Kidney (tissue), 13 donors: ENCODE measurements at regions not wholly inside any gene's neighbourhood (a gene's known extent, or its start where the extent isn't known, plus 50 kb on each side); places are given as distances from the start of the nearest gene placed in this dataset.
A peak's percentile ranks its signal among the peaks of the same experiment; 100 is the strongest.

ENCODE experiments used
- DNase-seq, 5 donors: peaks; one replicate each; pipeline ENCODE4 v3.0.0-alpha.2; 2013 to 2020
- FAIRE-seq: peaks from 2 replicates; lab custom pipeline; 2012; peaks lifted over from hg19 to GRCh38; lab: Jason Lieb, UNC
- H3K27ac ChIP-seq, 2 donors: one replicate each; pipeline ENCODE4 v1.7.0; 2013; ENCODE audit warnings: low read depth in 2 of 2, low read length in 2 of 2, inconsistent platforms in 1 of 2
- H3K27me3 ChIP-seq: one replicate; pipeline ENCODE4 v1.7.1; 2013; ENCODE audit warnings: low read length, inconsistent platforms; ENCODE audit not compliant: control insufficient read depth, insufficient read depth
- H3K36me3 ChIP-seq, 3 donors: one replicate each; pipeline versions ENCODE4 v1.7.0 to v1.7.1; 2013; ENCODE audit warnings: low read length in 3 of 3, control low read depth in 1 of 3, inconsistent platforms in 1 of 3; ENCODE audit not compliant: insufficient read depth in 3 of 3, control insufficient read depth in 2 of 3
- H3K4me1 ChIP-seq, 3 donors: one replicate each; pipeline versions ENCODE4 v1.7.0 to v1.7.1; 2013; ENCODE audit warnings: low read length in 3 of 3, inconsistent platforms in 1 of 3, low read depth in 1 of 3; ENCODE audit not compliant: control insufficient read depth in 2 of 3, insufficient read depth in 2 of 3
- H3K4me3 ChIP-seq, 3 donors: one replicate each; pipeline versions ENCODE4 v1.7.0 to v1.8.1; 2013; ENCODE audit warnings: low read length in 3 of 3, control low read depth in 1 of 3, inconsistent platforms in 1 of 3
- H3K9ac ChIP-seq, 3 donors: one replicate each; pipeline versions ENCODE4 v1.7.0 to v1.7.1; 2013; ENCODE audit warnings: low read length in 3 of 3, control low read depth in 1 of 3, inconsistent platforms in 1 of 3
- H3K9me3 ChIP-seq, 3 donors: one replicate each; pipeline versions ENCODE4 v1.7.0 to v1.7.1; 2013; ENCODE audit warnings: low read length in 3 of 3, control low read depth in 1 of 3, inconsistent platforms in 1 of 3; ENCODE audit not compliant: control insufficient read depth in 2 of 3, insufficient read depth in 1 of 3
- CTCF ChIP-seq: IDR thresholded peaks from 3 replicates; pipeline ENCODE4 v1.5.1; 2012; ENCODE audit warnings: mild to moderate bottlenecking, moderate library complexity, borderline replicate concordance; ENCODE audit not compliant: insufficient read depth; ENCODE audit errors: extremely low read depth
- intact Hi-C: fragments of 100-400 bp; cut with DNase I; formaldehyde crosslinking; loops from one replicate; pipeline ENCODE4 v1.11.1; 2022
- donor health status: control.
- donor health status: control.
- donor health status: control.
- donor health status: control.
- donor health status: control.
- donor health status: DM: yes; HTN: yes; CAD: no.
- donor health status: Normal renal cell carcinoma (clear cell type).

- Histone ChIP-seq H3K9ac (no peak overlapping the region), H3K4me1 (no peaks in the 10 kb centered on the region), H3K9me3 (no peaks in the 10 kb centered on the region), H3K4me3 (no peak overlapping the region), H3K27me3 (no peaks in the 10 kb centered on the region), H3K36me3 (no peaks in the 10 kb centered on the region), H3K27ac (no peak overlapping the region)
- FAIRE-seq: no peak
- DNase-seq: no peak
- no peak for TF ChIP-seq CTCF
- intact Hi-C loops: no loop called here
Measured at GRCh38 chr21:18030248-18030647, 211.1 kb upstream of the C21orf91 start.

DNA sequence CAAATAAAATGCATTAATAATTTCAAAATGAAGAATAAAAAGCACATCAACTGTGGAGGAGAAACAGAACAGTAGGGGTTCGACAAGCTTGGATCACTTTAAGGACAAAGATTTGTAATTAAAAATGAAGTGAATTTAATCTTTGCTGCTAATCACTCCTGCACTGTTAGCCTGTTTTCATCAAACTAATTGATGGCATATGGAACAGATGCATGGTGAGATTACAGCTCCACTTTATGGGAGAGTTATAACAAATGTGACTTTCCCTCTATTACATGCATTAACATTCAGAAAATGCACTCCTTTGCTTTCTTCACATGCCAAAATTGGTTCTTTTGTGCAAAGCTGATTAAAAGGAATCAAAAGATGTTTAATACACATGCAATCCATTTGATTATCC is 207.2 kb upstream of the C21orf91 start:
- Histone ChIP-seq H3K4me1 (no peaks in the 10 kb centered on the region), H3K4me3 (no peak overlapping the region), H3K36me3 (no peaks in the 10 kb centered on the region), H3K9me3 (no peaks in the 10 kb centered on the region), H3K27me3 (no peaks in the 10 kb centered on the region), H3K27ac (no peak overlapping the region), H3K9ac (no peak overlapping the region)
- DNase-seq: no peak
- FAIRE-seq: no peak
- intact Hi-C loops: no loop called here
- TF ChIP-seq CTCF: no peak

- Histone ChIP-seq H3K4me1 (no peaks in the 10 kb centered on the region), H3K27me3 (no peaks in the 10 kb centered on the region), H3K9ac (no peak overlapping the region), H3K27ac (no peak overlapping the region), H3K36me3 (no peaks in the 10 kb centered on the region), H3K9me3 (no peaks in the 10 kb centered on the region), H3K4me3 (no peak overlapping the region)
- TF ChIP-seq CTCF: no peak
- FAIRE-seq (no peak), DNase-seq (no peak)
- intact Hi-C loops: no loop called here
Measured at GRCh38 chr21:18023711-18024110, 204.6 kb upstream of the C21orf91 start.

GRCh38 chr21:18023157-18023556 is 204.0 kb upstream of the C21orf91 start:
- Histone ChIP-seq H3K4me3 (no peak overlapping the region), H3K9ac (no peak overlapping the region), H3K27me3 (no peaks in the 10 kb centered on the region), H3K36me3 (no peaks in the 10 kb centered on the region), H3K4me1 (no peaks in the 10 kb centered on the region), H3K9me3 (no peaks in the 10 kb centered on the region), H3K27ac (no peak overlapping the region)
- intact Hi-C loops: no loop called here
- no peak for FAIRE-seq
- no peak for TF ChIP-seq CTCF
- peak in 1 of 5 donors; percentile 17 for DNase-seq
